ENCODE measurements at regions not wholly inside any gene's neighbourhood (a gene's known extent, or its start where the extent isn't known, plus 50 kb on each side); places are given as distances from the start of the nearest gene placed in this dataset.

DNA sequence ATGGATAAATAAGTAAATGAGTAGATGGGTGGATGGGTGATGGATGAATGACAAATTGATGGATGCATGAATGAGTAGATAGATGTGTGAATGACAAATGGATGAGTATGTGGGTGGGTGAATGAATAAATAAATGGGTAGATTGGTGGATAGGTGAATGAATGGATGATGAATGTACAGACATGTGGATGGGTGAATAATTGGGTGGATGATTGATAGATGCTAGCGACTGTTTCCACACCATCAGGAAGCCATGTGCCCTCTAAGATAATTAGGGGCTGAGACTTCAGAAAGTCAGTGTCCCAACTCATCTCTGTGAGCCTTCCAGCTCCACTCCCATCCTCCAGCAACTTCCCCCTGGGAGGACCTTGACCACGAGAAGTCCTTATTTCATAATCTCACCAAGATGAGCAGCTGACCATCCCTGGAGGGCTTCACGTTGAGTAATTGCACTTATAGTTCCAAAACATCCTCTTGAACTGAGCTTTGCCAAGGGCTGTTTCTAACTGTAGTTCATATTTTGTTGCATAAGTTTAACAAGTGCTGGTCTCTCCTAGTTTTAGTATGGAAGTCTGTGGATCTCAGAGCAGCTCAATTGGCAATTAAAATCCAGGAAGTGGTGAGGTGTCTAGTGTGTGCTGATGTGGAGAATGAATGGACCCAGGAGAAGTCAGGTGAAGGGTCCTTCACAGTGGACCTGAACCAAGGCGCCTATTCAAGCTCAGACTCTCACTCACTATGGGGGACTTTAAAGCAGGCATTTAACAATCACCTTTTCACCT is 295.7 kb downstream of the ADGRD1 start:
- Histone ChIP-seq H3K9me2 (replicated peaks; ENCODE audit: insufficient read depth) (no peaks in the 10 kb centered on the region), H3K79me2 (no peaks in the 10 kb centered on the region), H3K4me2 (no peak overlapping the region), H3K27me3 (no peaks in the 10 kb centered on the region), H2AFZ (no peak overlapping the region), H3K27ac (no peak overlapping the region), H3K9me3 (ENCODE audit: low read depth) (no peaks in the 10 kb centered on the region), H4K20me1 (ENCODE audit: insufficient read depth, poor library complexity, severe bottlenecking) (no peaks in the 10 kb centered on the region), H3K4me3 (no peak overlapping the region), H3K36me3 (replicated peaks; ENCODE audit: insufficient read depth, low read depth) (no peaks in the 10 kb centered on the region), H3K4me1 (ENCODE audit: insufficient read depth) (no peaks in the 10 kb centered on the region)
- TF ChIP-seq EZH2 (IDR thresholded peaks at IDR 0.05; ENCODE audit: borderline replicate concordance) (no peak), EZH2phosphoT487 (IDR thresholded peaks at IDR 0.05; ENCODE audit: low read depth, severe bottlenecking, unreplicated experiment) (no peak), CTCF (IDR thresholded peaks at IDR 0.05; ENCODE audit: poor library complexity) (no peak)
- 70% methylated on average over 4 of the region's 4 CpGs for WGBS (ENCODE audit: low lambda C conversion rate, missing lambda C conversion rate)
- DNase-seq (ENCODE audit: low spot score): no peak

DNA sequence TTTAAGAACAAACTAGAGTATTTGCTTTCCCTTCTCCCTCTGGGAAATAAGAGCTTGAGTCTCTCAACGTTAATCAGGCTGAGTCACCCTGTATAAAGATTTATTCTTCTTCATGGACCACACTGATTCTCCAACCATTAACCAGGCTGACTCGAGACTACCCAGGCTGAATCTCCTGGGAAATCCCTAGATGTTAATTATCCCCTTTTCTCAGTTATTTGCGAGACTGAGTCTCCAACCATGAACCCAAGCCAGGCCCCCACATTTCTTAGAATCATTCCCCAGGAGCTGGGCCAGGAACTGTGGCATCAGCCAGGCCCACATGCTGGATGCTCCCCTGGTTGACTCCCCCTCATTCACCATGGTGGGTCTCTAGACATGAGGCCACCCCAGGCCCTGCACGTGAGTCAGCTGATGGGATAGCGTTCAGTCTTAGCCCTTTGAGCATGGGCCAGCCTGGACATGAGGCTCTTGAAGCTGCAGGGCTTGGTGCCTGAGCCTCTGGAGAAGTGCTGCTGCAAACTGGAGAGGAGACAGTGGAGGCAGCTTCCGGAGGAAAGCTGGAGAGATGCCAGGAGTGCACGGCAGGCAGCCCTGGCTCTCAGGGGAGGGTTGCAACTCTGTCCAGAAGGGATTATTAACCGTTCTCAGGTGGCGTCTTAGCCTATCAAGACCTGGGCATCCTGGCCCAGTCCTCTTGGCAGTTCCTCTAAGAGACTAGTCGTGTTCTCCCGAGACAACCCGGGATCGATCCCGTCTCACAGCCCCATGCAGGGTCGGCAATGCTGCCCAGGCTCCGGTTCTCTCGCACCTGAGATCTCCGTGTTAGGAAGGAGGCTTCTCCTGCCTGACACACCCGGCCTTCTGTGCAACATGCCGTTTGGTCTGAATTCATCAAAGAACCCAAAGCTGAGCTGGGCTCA is 296.6 kb downstream of the ADGRD1 start:
- Histone ChIP-seq H4K20me1 (ENCODE audit: insufficient read depth, poor library complexity, severe bottlenecking) (no peaks in the 10 kb centered on the region), H3K27ac (no peak overlapping the region), H3K4me3 (no peak overlapping the region), H3K9me3 (ENCODE audit: low read depth) (no peaks in the 10 kb centered on the region), H3K27me3 (no peaks in the 10 kb centered on the region), H2AFZ (no peak overlapping the region), H3K4me2 (no peak overlapping the region), H3K9me2 (replicated peaks; ENCODE audit: insufficient read depth) (no peaks in the 10 kb centered on the region), H3K36me3 (replicated peaks; ENCODE audit: insufficient read depth, low read depth) (no peaks in the 10 kb centered on the region), H3K4me1 (ENCODE audit: insufficient read depth) (no peaks in the 10 kb centered on the region), H3K79me2 (no peaks in the 10 kb centered on the region)
- TF ChIP-seq EZH2 (IDR thresholded peaks at IDR 0.05; ENCODE audit: borderline replicate concordance) (no peak), EZH2phosphoT487 (IDR thresholded peaks at IDR 0.05; ENCODE audit: low read depth, severe bottlenecking, unreplicated experiment) (no peak), CTCF (IDR thresholded peaks at IDR 0.05; ENCODE audit: poor library complexity) (no peak)
- no peak for DNase-seq (ENCODE audit: low spot score)
- WGBS (ENCODE audit: low lambda C conversion rate, missing lambda C conversion rate): 83% methylated on average over 20 of the region's 20 CpGs

DNA sequence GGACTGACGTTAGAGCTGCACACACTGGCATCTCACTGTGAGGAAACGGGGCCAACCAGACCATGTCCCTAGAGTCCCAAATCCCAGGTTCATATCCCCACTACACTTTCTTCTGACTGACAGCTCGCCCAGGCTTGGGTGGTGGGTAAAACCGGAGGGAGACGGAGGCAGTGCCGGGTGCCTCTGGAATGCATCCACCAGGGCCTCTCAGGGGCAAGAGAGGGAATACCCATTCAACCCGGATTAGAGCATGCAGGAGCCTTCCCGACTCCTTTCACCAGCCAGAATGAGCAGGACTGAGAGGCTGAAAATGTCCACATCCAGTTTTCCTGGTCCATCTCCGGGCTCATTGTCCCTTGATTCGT is 297.2 kb downstream of the ADGRD1 start:
- no peaks in the 10 kb centered on the region for H4K20me1 ChIP-seq (ENCODE audit: insufficient read depth, poor library complexity, severe bottlenecking)
- H3K27ac ChIP-seq: no peak overlapping the region
- no peaks in the 10 kb centered on the region for H3K9me2 ChIP-seq (replicated peaks; ENCODE audit: insufficient read depth)
- no peak for DNase-seq (ENCODE audit: low spot score)
- no peaks in the 10 kb centered on the region for H3K9me3 ChIP-seq (ENCODE audit: low read depth)
- H3K36me3 ChIP-seq (replicated peaks; ENCODE audit: insufficient read depth, low read depth): no peaks in the 10 kb centered on the region
- H2AFZ ChIP-seq: no peak overlapping the region
- H3K79me2 ChIP-seq: no peaks in the 10 kb centered on the region
- no peaks in the 10 kb centered on the region for H3K4me1 ChIP-seq (ENCODE audit: insufficient read depth)
- H3K27me3 ChIP-seq: no peaks in the 10 kb centered on the region
- no peak for TF ChIP-seq EZH2phosphoT487 (IDR thresholded peaks at IDR 0.05; ENCODE audit: low read depth, severe bottlenecking, unreplicated experiment)
- TF ChIP-seq CTCF (IDR thresholded peaks at IDR 0.05; ENCODE audit: poor library complexity): no peak
- TF ChIP-seq EZH2 (IDR thresholded peaks at IDR 0.05; ENCODE audit: borderline replicate concordance): no peak
- no peak overlapping the region for H3K4me2 ChIP-seq
- H3K4me3 ChIP-seq: no peak overlapping the region
- 87% methylated on average over 10 of the region's 10 CpGs for WGBS (ENCODE audit: low lambda C conversion rate, missing lambda C conversion rate)
